SK-N-SH (cell line): ENCODE measurements at regions not wholly inside any gene's neighbourhood (a gene's known extent, or its start where the extent isn't known, plus 50 kb on each side); places are given as distances from the start of the nearest gene placed in this dataset.

Source experiments
- CTCF ChIA-PET: fragments of 300-600, 350-600 bp; formaldehyde crosslinking; extraction: SDS; loops from one replicate; lab custom pipeline; 2021; lab: Yijun Ruan, JAX
- POLR2A ChIA-PET: fragments of 350-600 bp; sonication (Branson Sonifier 250); formaldehyde crosslinking; extraction: SDS; loops from one replicate; lab custom pipeline; 2020; ENCODE audit warnings: antibody characterized with exemption, inconsistent platforms; lab: Yijun Ruan, JAX
- DNase-seq: peaks from one replicate; pipeline ENCODE4 v3.0.0; 2012
- H2AFZ ChIP-seq: fragments of 200-600 bp; sonication (generic); 2 replicates; pipeline ENCODE4 v1.8.1; 2016; ENCODE audit warnings: antibody characterized with exemption, mild to moderate bottlenecking, low read depth
- H3F3A ChIP-seq: fragments of 200-600 bp; sonication (generic); replicated peaks from 2 replicates; pipeline ENCODE3; 2016; ENCODE audit warnings: antibody characterized with exemption, mild to moderate bottlenecking; ENCODE audit not compliant: insufficient read depth
- H3K27ac ChIP-seq, 2 experiments: fragments of 200-500 bp in 1 of 2; fragments of 200-600 bp in 1 of 2; sonication (Bioruptor generic) in 1 of 2; sonication (generic), shearing (Covaris generic) in 1 of 2; 2 replicates each; pipeline versions ENCODE4 v1.5.1 to v1.6.1; 2014 to 2016; ENCODE audit warnings: low read depth in 2 of 2, inconsistent platforms in 1 of 2, low read length in 1 of 2, mild to moderate bottlenecking in 1 of 2, mixed read lengths in 1 of 2
- H3K27me3 ChIP-seq: fragments of 200-600 bp; sonication (generic), shearing (Covaris generic); 2 replicates; pipeline ENCODE4 v1.6.1; 2016; ENCODE audit warnings: mixed run types; ENCODE audit not compliant: insufficient read depth
- H3K36me3 ChIP-seq, 2 experiments: fragments of 200-500 bp in 1 of 2; fragments of 200-600 bp in 1 of 2; sonication (Bioruptor generic) in 1 of 2; sonication (generic) in 1 of 2; replicated peaks in 1 of 2; 2 replicates each; pipeline versions ENCODE3 to v1.5.1; 2014 to 2016; ENCODE audit warnings: low read length in 1 of 2, mild to moderate bottlenecking in 1 of 2; ENCODE audit not compliant: insufficient read depth in 2 of 2, control insufficient read depth in 1 of 2
- H3K4me1 ChIP-seq, 2 experiments: fragments of 200-500 bp in 1 of 2; fragments of 200-600 bp in 1 of 2; sonication (Bioruptor generic) in 1 of 2; sonication (generic), shearing (Covaris generic) in 1 of 2; 2 replicates each; pipeline versions ENCODE4 v1.5.1 to v1.6.1; 2014 to 2016; ENCODE audit warnings: low read depth in 1 of 2, low read length in 1 of 2, mixed run types in 1 of 2; ENCODE audit not compliant: insufficient read depth in 2 of 2, control insufficient read depth in 1 of 2
- H3K4me2 ChIP-seq: fragments of 200-600 bp; sonication (generic), shearing (Covaris generic); 2 replicates; pipeline ENCODE4 v1.6.1; 2017; ENCODE audit warnings: mixed run types
- H3K4me3 ChIP-seq, 2 experiments: fragments of 200-500 bp in 1 of 2; fragments of 200-600 bp in 1 of 2; sonication (Bioruptor generic) in 1 of 2; sonication (generic), shearing (Covaris generic) in 1 of 2; 2 replicates each; pipeline versions ENCODE4 v1.5.1 to v1.8.1; 2014 to 2016; ENCODE audit warnings: low read depth in 2 of 2, inconsistent platforms in 1 of 2, low read length in 1 of 2, mild to moderate bottlenecking in 1 of 2, mixed read lengths in 1 of 2, moderate library complexity in 1 of 2
- H3K79me2 ChIP-seq: fragments of 200-600 bp; sonication (generic); 2 replicates; pipeline ENCODE4 v1.8.1; 2017; ENCODE audit warnings: mild to moderate bottlenecking; ENCODE audit not compliant: insufficient read depth
- H3K9ac ChIP-seq: fragments of 200-600 bp; sonication (generic); 2 replicates; pipeline ENCODE4 v1.6.1; 2017; ENCODE audit warnings: mixed run types
- H3K9me2 ChIP-seq: fragments of 200-600 bp; sonication (generic); 2 replicates; pipeline ENCODE4 v1.6.1; 2017; ENCODE audit warnings: mixed run types
- H3K9me3 ChIP-seq: fragments of 200-600 bp; sonication (generic); 2 replicates; pipeline ENCODE4 v1.6.1; 2017; ENCODE audit warnings: mixed run types, mild to moderate bottlenecking, moderate library complexity
- H4K20me1 ChIP-seq: fragments of 200-600 bp; sonication (generic); 2 replicates; pipeline ENCODE4 v1.6.1; 2017; ENCODE audit warnings: mild to moderate bottlenecking, mixed run types; ENCODE audit not compliant: insufficient read depth
- EP300 ChIP-seq, 2 experiments: IDR thresholded peaks; 2 replicates each; pipeline versions ENCODE4 v1.4.0 to v1.6.1; 2012; ENCODE audit warnings: borderline replicate concordance in 1 of 2, low read depth in 1 of 2, low read length in 1 of 2
- FOSL2 ChIP-seq: IDR thresholded peaks from 2 replicates; pipeline ENCODE4 v1.4.0; 2012; ENCODE audit warnings: low read depth, mild to moderate bottlenecking, moderate library complexity, borderline replicate concordance
- FOXJ3 ChIP-seq: sonication (generic); formaldehyde crosslinking; IDR thresholded peaks from 2 replicates; pipeline ENCODE4 v1.5.1; 2020; ENCODE audit warnings: mild to moderate bottlenecking, missing genetic modification reagents
- GABPA ChIP-seq: IDR thresholded peaks from 2 replicates; pipeline ENCODE4 v1.4.0; 2012; ENCODE audit warnings: low read depth, mild to moderate bottlenecking
- GATA2 ChIP-seq: sonication (generic); formaldehyde crosslinking; IDR thresholded peaks from 2 replicates; pipeline ENCODE4 v1.5.0; 2020; ENCODE audit warnings: mild to moderate bottlenecking, missing genetic modification reagents
- JUND ChIP-seq: IDR thresholded peaks from 2 replicates; pipeline ENCODE4 v1.4.0; 2012
- MEF2A ChIP-seq: IDR thresholded peaks from 2 replicates; pipeline ENCODE4 v1.4.0; 2012; ENCODE audit warnings: low read depth, borderline replicate concordance
- MXI1 ChIP-seq: IDR thresholded peaks from 2 replicates; pipeline ENCODE4 v1.6.1; 2012; ENCODE audit warnings: mild to moderate bottlenecking, low read depth, low read length, improper control_type of control experiment
- NFIC ChIP-seq: IDR thresholded peaks from 2 replicates; pipeline ENCODE4 v1.4.0; 2012; ENCODE audit warnings: borderline replicate concordance
- NRF1 ChIP-seq: IDR thresholded peaks from 2 replicates; pipeline ENCODE4 v1.6.1; 2012; ENCODE audit warnings: low read depth, mild to moderate bottlenecking, low read length
- POLR2AphosphoS5 ChIP-seq: IDR thresholded peaks from 2 replicates; pipeline ENCODE4 v1.6.1; 2012; ENCODE audit warnings: low read depth, low read length
- RAD21 ChIP-seq: IDR thresholded peaks from 2 replicates; pipeline ENCODE4 v1.6.1; 2012; ENCODE audit warnings: mild to moderate bottlenecking, low read length
- RCOR1 ChIP-seq: fragments of 150-350 bp; IDR thresholded peaks from 2 replicates; pipeline ENCODE4 v1.6.1; 2017; ENCODE audit warnings: antibody characterized with exemption, low read length
- RFX5 ChIP-seq: IDR thresholded peaks from 2 replicates; pipeline ENCODE4 v1.6.1; 2012; ENCODE audit warnings: mild to moderate bottlenecking, improper control_type of control experiment, low read length
- SIN3A ChIP-seq: IDR thresholded peaks from 2 replicates; pipeline ENCODE4 v1.6.1; 2012; ENCODE audit warnings: low read depth, mild to moderate bottlenecking, low read length, moderate library complexity, borderline replicate concordance
- SMC3 ChIP-seq: IDR thresholded peaks from 2 replicates; pipeline ENCODE4 v1.6.1; 2012; ENCODE audit warnings: low read depth, low read length, improper control_type of control experiment
- YY1 ChIP-seq: IDR thresholded peaks from 2 replicates; pipeline ENCODE4 v1.4.0; 2012; ENCODE audit warnings: low read depth, mild to moderate bottlenecking
- WGBS: methylation state at CpG from one replicate; pipeline ENCODE4 v1.1.6; 2017; ENCODE audit warnings: low lambda C conversion rate; 5-methylcytosine and 5-hydroxymethylcytosine counted together
- TF ChIP-seq, protein P1 (sequence below): IDR thresholded peaks from 2 replicates; pipeline ENCODE4; 2012
- TF ChIP-seq, protein P2 (sequence below): IDR thresholded peaks from 2 replicates; pipeline ENCODE4 v1.4.0; 2012; ENCODE audit warnings: low read depth, borderline replicate concordance
- TF ChIP-seq, protein P3 (sequence below): IDR thresholded peaks from 2 replicates; pipeline ENCODE4 v1.6.1; 2012; ENCODE audit warnings: mild to moderate bottlenecking, low read depth, low read length, moderate library complexity

DNA sequence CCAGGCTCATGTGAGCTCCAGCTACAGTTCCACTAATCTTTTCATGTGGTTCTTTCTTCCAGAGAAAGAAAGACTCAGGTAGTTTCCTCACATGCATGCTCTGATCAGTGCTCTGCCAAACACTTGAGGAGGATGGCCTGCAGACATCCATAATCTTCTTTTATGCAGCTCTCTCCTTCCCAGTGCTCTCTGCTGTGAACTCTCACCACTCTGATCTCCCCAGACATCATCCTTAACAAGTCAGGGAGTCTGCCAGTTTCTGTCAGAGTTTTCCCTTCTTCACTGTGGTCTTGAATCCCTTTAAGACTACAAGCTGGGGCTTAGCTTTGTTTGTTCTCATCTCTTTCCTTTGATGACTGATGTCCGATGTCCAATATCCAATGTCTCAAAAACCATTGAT lies 203.4 kb upstream of the PRKCQ start:
- no peaks in the 10 kb centered on the region for H3K36me3 ChIP-seq
- no peaks in the 10 kb centered on the region for H3K27me3 ChIP-seq
- H4K20me1 ChIP-seq, result no peaks in the 10 kb centered on the region
- no peak for DNase-seq
- no peak overlapping the region for H3K9ac ChIP-seq
- no peak overlapping the region for H3K27ac ChIP-seq
- no peaks in the 10 kb centered on the region; a peak in 2 of 4 replicates for H3K4me1 ChIP-seq
- ChIA-PET CTCF (interaction anchor here (1.2 kb wide), 1 partner anchor 634 kb away, joined by 4 read pairs; no protein-coding TSS in a partner anchor), POLR2A (no interaction called here)
- H3K4me3 ChIP-seq, result no peak overlapping the region
- no peaks in the 10 kb centered on the region for H3F3A ChIP-seq
- TF ChIP-seq GATA2 (CRISPR knock-in tag) (no peak), GABPA (no peak), MXI1 (no peak)
- TF ChIP-seq, protein P1, sequence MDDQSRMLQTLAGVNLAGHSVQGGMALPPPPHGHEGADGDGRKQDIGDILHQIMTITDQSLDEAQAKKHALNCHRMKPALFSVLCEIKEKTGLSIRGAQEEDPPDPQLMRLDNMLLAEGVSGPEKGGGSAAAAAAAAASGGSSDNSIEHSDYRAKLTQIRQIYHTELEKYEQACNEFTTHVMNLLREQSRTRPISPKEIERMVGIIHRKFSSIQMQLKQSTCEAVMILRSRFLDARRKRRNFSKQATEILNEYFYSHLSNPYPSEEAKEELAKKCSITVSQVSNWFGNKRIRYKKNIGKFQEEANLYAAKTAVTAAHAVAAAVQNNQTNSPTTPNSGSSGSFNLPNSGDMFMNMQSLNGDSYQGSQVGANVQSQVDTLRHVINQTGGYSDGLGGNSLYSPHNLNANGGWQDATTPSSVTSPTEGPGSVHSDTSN, result no peak
- no peaks in the 10 kb centered on the region for H3K9me3 ChIP-seq
- no peaks in the 10 kb centered on the region for H3K9me2 ChIP-seq
- no peak overlapping the region for H2AFZ ChIP-seq
- no peak overlapping the region for H3K4me2 ChIP-seq
- WGBS, result 79% methylated on average over 1 of the region's 1 CpG
- no peaks in the 10 kb centered on the region for H3K79me2 ChIP-seq

- POLR2A ChIA-PET, result no interaction called here
Observed at GRCh38 chr10:6782378-6782777, 202.3 kb upstream of the PRKCQ start.

More at GRCh38 chr10:6782378-6782777, 202.3 kb upstream of the PRKCQ start:
- no peaks in the 10 kb centered on the region for H3K9me2 ChIP-seq
- 48% methylated on average over 2 of the region's 2 CpGs for WGBS
- H3K4me2 ChIP-seq, result no peak overlapping the region
- no peak overlapping the region for H3K4me3 ChIP-seq
- H3K79me2 ChIP-seq, result no peaks in the 10 kb centered on the region
- no peak overlapping the region for H3K27ac ChIP-seq
- H3K9me3 ChIP-seq, result no peaks in the 10 kb centered on the region
- H4K20me1 ChIP-seq, result no peaks in the 10 kb centered on the region
- H3K9ac ChIP-seq, result no peak overlapping the region
- no peaks in the 10 kb centered on the region for H3F3A ChIP-seq
- no peaks in the 10 kb centered on the region for H3K27me3 ChIP-seq
- TF ChIP-seq RFX5, result no peak
- TF ChIP-seq EP300 (IDR thresholded peaks at IDR 0.05; ENCODE audit: borderline replicate concordance in 1 of 2, low read depth in 1 of 2, low read length in 1 of 2), result no peak
- TF ChIP-seq MXI1, result no peak
- TF ChIP-seq RCOR1, result no peak
- TF ChIP-seq, protein P2, sequence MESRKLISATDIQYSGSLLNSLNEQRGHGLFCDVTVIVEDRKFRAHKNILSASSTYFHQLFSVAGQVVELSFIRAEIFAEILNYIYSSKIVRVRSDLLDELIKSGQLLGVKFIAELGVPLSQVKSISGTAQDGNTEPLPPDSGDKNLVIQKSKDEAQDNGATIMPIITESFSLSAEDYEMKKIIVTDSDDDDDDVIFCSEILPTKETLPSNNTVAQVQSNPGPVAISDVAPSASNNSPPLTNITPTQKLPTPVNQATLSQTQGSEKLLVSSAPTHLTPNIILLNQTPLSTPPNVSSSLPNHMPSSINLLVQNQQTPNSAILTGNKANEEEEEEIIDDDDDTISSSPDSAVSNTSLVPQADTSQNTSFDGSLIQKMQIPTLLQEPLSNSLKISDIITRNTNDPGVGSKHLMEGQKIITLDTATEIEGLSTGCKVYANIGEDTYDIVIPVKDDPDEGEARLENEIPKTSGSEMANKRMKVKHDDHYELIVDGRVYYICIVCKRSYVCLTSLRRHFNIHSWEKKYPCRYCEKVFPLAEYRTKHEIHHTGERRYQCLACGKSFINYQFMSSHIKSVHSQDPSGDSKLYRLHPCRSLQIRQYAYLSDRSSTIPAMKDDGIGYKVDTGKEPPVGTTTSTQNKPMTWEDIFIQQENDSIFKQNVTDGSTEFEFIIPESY, result no peak
- no peak for TF ChIP-seq SMC3
- TF ChIP-seq NRF1, result no peak
- no peak for TF ChIP-seq GATA2 (CRISPR knock-in tag)
- no peak for TF ChIP-seq SIN3A
- TF ChIP-seq GABPA, result no peak
- TF ChIP-seq, protein P3, sequence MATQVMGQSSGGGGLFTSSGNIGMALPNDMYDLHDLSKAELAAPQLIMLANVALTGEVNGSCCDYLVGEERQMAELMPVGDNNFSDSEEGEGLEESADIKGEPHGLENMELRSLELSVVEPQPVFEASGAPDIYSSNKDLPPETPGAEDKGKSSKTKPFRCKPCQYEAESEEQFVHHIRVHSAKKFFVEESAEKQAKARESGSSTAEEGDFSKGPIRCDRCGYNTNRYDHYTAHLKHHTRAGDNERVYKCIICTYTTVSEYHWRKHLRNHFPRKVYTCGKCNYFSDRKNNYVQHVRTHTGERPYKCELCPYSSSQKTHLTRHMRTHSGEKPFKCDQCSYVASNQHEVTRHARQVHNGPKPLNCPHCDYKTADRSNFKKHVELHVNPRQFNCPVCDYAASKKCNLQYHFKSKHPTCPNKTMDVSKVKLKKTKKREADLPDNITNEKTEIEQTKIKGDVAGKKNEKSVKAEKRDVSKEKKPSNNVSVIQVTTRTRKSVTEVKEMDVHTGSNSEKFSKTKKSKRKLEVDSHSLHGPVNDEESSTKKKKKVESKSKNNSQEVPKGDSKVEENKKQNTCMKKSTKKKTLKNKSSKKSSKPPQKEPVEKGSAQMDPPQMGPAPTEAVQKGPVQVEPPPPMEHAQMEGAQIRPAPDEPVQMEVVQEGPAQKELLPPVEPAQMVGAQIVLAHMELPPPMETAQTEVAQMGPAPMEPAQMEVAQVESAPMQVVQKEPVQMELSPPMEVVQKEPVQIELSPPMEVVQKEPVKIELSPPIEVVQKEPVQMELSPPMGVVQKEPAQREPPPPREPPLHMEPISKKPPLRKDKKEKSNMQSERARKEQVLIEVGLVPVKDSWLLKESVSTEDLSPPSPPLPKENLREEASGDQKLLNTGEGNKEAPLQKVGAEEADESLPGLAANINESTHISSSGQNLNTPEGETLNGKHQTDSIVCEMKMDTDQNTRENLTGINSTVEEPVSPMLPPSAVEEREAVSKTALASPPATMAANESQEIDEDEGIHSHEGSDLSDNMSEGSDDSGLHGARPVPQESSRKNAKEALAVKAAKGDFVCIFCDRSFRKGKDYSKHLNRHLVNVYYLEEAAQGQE, result no peak
- TF ChIP-seq RAD21, result no peak
- no peak for TF ChIP-seq JUND
- no peak for TF ChIP-seq POLR2AphosphoS5
- TF ChIP-seq YY1, result no peak
- TF ChIP-seq NFIC, result no peak
- no peak for TF ChIP-seq FOSL2
- TF ChIP-seq FOXJ3 (CRISPR knock-in tag), result no peak
- TF ChIP-seq MEF2A, result no peak
- no peaks in the 10 kb centered on the region for H3K36me3 ChIP-seq
- no peak overlapping the region for H2AFZ ChIP-seq
- H3K4me1 ChIP-seq, result no peaks in the 10 kb centered on the region; a peak in 2 of 4 replicates
- CTCF ChIA-PET, result interaction anchor here (0.9 to 1.2 kb wide), 2 partner anchors 103 to 635 kb away, joined by 3 to 4 read pairs; no protein-coding TSS in a partner anchor
- DNase-seq, result no peak
